ENCODE measurements at regions not wholly inside any gene's neighbourhood (a gene's known extent, or its start where the extent isn't known, plus 50 kb on each side); places are given as distances from the start of the nearest gene placed in this dataset.

DNA sequence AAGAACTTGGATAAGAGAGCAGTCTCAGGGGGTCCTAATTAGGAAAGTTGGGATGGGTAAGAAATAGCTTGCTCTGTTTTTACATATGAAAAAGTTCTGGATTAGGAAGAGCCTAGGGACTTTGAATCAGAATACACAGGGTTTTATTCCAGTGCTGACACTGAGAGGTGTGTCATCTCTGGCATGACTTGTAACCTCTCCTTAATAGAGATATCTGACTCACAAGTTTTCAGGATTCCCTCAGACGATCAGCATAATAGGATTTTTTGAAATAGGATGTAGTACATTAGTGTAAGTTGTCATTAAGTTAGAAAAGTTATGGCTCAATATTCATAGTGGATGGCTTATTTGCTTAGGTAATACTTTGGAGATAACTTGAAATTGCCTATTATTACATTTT is 555.2 kb upstream of the MIR17HG start:
- H3K9me3 ChIP-seq: no peaks in the 10 kb centered on the region
- TF ChIP-seq, protein P1, sequence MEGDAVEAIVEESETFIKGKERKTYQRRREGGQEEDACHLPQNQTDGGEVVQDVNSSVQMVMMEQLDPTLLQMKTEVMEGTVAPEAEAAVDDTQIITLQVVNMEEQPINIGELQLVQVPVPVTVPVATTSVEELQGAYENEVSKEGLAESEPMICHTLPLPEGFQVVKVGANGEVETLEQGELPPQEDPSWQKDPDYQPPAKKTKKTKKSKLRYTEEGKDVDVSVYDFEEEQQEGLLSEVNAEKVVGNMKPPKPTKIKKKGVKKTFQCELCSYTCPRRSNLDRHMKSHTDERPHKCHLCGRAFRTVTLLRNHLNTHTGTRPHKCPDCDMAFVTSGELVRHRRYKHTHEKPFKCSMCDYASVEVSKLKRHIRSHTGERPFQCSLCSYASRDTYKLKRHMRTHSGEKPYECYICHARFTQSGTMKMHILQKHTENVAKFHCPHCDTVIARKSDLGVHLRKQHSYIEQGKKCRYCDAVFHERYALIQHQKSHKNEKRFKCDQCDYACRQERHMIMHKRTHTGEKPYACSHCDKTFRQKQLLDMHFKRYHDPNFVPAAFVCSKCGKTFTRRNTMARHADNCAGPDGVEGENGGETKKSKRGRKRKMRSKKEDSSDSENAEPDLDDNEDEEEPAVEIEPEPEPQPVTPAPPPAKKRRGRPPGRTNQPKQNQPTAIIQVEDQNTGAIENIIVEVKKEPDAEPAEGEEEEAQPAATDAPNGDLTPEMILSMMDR (IDR thresholded peaks at IDR 0.05): no peak
- TF ChIP-seq POLR2AphosphoS5 (IDR thresholded peaks at IDR 0.05): no peak
- no peak for TF ChIP-seq POLR2A (IDR thresholded peaks at IDR 0.05)
- DNase-seq (ENCODE audit: low spot score): no peak
- no peak overlapping the region for H3K4me3 ChIP-seq
- WGBS: 77% methylated on average over 1 of the region's 1 CpG
- H3K27me3 ChIP-seq (replicated peaks; ENCODE audit: insufficient read depth): no peaks in the 10 kb centered on the region
- H3K4me1 ChIP-seq (replicated peaks): no peaks in the 10 kb centered on the region
- H3K36me3 ChIP-seq: no peaks in the 10 kb centered on the region
- H3K27ac ChIP-seq: no peak overlapping the region
- intact Hi-C loops (cut with DNase I): no loop called here

DNA sequence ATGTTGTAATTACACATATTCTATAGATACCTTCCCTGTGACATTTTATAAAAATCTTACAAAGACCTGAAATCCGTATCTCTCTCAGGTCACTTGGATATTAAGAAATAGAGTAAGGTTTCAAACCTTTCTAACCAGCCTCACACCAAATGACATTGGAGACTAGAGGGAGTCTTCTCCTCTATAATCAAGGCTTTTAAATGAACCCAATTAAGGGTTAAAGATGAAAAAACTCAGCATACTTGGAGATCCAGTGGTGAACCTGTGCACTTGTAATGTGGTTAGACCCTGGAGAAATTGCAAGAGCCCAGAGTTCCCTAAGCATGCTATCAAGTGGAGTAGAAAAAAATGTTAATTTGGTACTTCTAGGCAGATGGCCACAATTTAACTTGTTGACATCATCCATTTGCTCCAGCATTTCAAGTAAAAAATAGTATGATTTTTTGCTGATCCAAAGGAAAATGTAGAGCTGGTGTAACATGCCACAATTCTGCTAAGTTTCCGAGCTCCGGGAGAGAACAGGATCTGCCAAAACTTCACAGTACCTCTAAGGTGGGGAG is 554.1 kb upstream of the MIR17HG start:
- Histone ChIP-seq H3K4me3 (no peak overlapping the region), H3K9me3 (no peaks in the 10 kb centered on the region), H3K36me3 (no peaks in the 10 kb centered on the region), H3K4me1 (replicated peaks) (no peaks in the 10 kb centered on the region), H3K27ac (no peak overlapping the region), H3K27me3 (replicated peaks; ENCODE audit: insufficient read depth) (no peaks in the 10 kb centered on the region)
- no peak for DNase-seq (ENCODE audit: low spot score)
- WGBS: 80% methylated on average over 3 of the region's 3 CpGs
- no peak for TF ChIP-seq POLR2AphosphoS5 (IDR thresholded peaks at IDR 0.05)
- TF ChIP-seq, protein P1 (IDR thresholded peaks at IDR 0.05): no peak
- no peak for TF ChIP-seq POLR2A (IDR thresholded peaks at IDR 0.05)
- intact Hi-C loops (cut with DNase I): no loop called here

DNA sequence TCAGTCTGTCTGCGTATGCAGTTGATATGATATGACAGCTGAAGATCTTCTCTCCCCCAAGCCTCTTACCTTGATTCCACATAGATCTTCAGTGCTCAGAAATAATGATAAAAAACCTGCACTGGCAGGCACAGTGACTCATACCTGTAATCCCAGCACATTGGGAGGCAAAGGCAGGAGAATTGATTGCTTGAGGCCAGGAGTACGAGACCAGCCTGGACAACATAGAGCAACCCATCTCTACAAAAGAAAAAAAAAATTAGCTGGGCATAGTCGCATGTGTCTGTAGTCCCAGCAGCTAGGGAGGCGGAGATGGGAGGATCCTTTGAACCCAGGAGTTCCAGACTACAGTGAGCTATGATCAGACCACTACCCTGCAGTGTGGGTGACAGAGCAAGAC is 551.0 kb upstream of the MIR17HG start:
- no peaks in the 10 kb centered on the region for H3K27me3 ChIP-seq (replicated peaks; ENCODE audit: insufficient read depth)
- TF ChIP-seq POLR2AphosphoS5 (IDR thresholded peaks at IDR 0.05) (no peak), POLR2A (IDR thresholded peaks at IDR 0.05) (no peak)
- TF ChIP-seq, protein P1 (IDR thresholded peaks at IDR 0.05): no peak
- no peaks in the 10 kb centered on the region for H3K4me1 ChIP-seq (replicated peaks)
- WGBS: 80% methylated on average over 4 of the region's 4 CpGs
- H3K9me3 ChIP-seq: no peaks in the 10 kb centered on the region
- H3K27ac ChIP-seq: no peak overlapping the region
- H3K4me3 ChIP-seq: no peak overlapping the region
- no peak for DNase-seq (ENCODE audit: low spot score)
- intact Hi-C loops (cut with DNase I): no loop called here
- H3K36me3 ChIP-seq: no peaks in the 10 kb centered on the region

DNA sequence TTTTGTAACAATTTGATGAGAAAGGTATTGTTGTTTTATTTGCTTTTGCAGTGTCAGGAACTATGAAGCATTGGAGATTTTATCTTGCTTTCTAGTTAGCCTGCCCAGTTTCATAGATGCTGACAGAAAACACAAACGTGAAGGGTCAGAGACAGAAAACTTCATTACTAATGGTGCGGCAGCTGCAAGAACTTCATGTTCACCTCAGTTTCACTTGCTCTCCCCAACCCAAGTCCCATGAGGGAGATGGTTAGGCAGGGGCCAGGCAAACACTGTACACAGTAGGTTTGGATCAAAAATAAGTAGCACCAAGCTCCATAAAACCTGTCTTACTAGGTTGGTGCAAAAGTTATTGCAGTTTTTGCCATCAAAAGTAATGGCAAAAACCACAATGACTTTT is 550.2 kb upstream of the MIR17HG start:
- Histone ChIP-seq H3K4me1 (replicated peaks) (no peaks in the 10 kb centered on the region), H3K36me3 (no peaks in the 10 kb centered on the region)

DNA sequence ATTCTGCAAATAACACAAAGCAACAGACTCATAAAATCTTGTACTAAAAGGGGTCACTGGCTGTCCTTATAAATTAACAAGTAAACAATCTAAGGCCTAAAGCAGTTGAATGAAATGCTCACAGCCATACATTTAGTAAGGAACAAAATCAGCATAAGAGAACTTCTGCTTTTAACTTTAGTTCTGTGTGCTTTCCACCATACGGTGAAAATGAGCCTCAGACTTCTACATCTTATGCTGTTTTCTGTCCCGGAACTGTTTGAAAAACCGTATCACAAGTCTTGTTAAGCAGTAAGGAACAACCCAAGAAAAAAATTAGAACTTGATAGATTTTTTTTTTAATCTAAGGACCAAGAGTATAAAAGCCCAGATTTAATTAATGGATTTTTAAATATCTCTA is 549.1 kb upstream of the MIR17HG start:
- 64% methylated on average over 3 of the region's 3 CpGs for WGBS
- intact Hi-C loops (cut with DNase I): no loop called here
- Histone ChIP-seq H3K4me1 (replicated peaks) (no peaks in the 10 kb centered on the region), H3K4me3 (no peak overlapping the region), H3K9me3 (no peaks in the 10 kb centered on the region), H3K36me3 (no peaks in the 10 kb centered on the region), H3K27me3 (replicated peaks; ENCODE audit: insufficient read depth) (no peaks in the 10 kb centered on the region), H3K27ac (no peak overlapping the region)
- TF ChIP-seq, protein P1 (IDR thresholded peaks at IDR 0.05): no peak
- TF ChIP-seq POLR2AphosphoS5 (IDR thresholded peaks at IDR 0.05) (no peak), POLR2A (IDR thresholded peaks at IDR 0.05) (no peak)
- DNase-seq (ENCODE audit: low spot score): no peak

More for the DNA sequence above, 550.2 kb upstream of the MIR17HG start:
- Histone ChIP-seq H3K27ac (no peak overlapping the region), H3K4me3 (no peak overlapping the region), H3K9me3 (no peaks in the 10 kb centered on the region), H3K27me3 (replicated peaks; ENCODE audit: insufficient read depth) (no peaks in the 10 kb centered on the region)
- TF ChIP-seq, protein P1 (IDR thresholded peaks at IDR 0.05): no peak
- no peak for TF ChIP-seq POLR2AphosphoS5 (IDR thresholded peaks at IDR 0.05)
- TF ChIP-seq POLR2A (IDR thresholded peaks at IDR 0.05): no peak
- no peak for DNase-seq (ENCODE audit: low spot score)
- 41% methylated on average over 2 of the region's 2 CpGs for WGBS
- intact Hi-C loops (cut with DNase I): no loop called here

All from prostate gland (tissue), 2 donors.